Stimulated activated CD4-positive, alpha-beta T cell treated with anti-CD3 and anti-CD28 coated beads, Interleukin-4, amount 100 ng/mL, for 1 hour (primary cell): ENCODE measurements at regions not wholly inside any gene's neighbourhood (a gene's known extent, or its start where the extent isn't known, plus 50 kb on each side); places are given as distances from the start of the nearest gene placed in this dataset.
"Not testable (repeated sequence)": the region's sequence is repeated elsewhere in the genome, so short reads cannot be mapped to it uniquely, and the experiment has no call there.

ENCODE experiments used
- DNase-seq: peaks from one replicate; pipeline ENCODE4 v3.0.0-alpha.2; 2020

- DNase-seq: no peak
These were observed 334.8 kb upstream of the RASGEF1B start for GRCh38 chr4:81806485-81806884.

- no peak for DNase-seq
These were observed 333.1 kb upstream of the RASGEF1B start for GRCh38 chr4:81804849-81805248.

GRCh38 chr4:81802285-81802846 lies 330.7 kb upstream of the RASGEF1B start:
- no peak for DNase-seq

- no peak for DNase-seq
These were observed 327.7 kb upstream of the RASGEF1B start for GRCh38 chr4:81799371-81799770.

- no peak for DNase-seq
These were observed 325.3 kb upstream of the RASGEF1B start for GRCh38 chr4:81796790-81797528.

GRCh38 chr4:81792521-81792920 lies 320.8 kb upstream of the RASGEF1B start:
- no peak for DNase-seq

- DNase-seq: no peak
These were observed 318.8 kb upstream of the RASGEF1B start for GRCh38 chr4:81790477-81790876.

GRCh38 chr4:81789741-81790399 lies 318.2 kb upstream of the RASGEF1B start:
- no peak for DNase-seq

GRCh38 chr4:81789158-81789557 lies 317.5 kb upstream of the RASGEF1B start:
- no peak for DNase-seq

GRCh38 chr4:81786766-81787165 lies 315.1 kb upstream of the RASGEF1B start:
- DNase-seq: no peak

GRCh38 chr4:81786063-81786763 lies 314.5 kb upstream of the RASGEF1B start:
- no peak for DNase-seq

- no peak for DNase-seq
These were observed 313.6 kb upstream of the RASGEF1B start for GRCh38 chr4:81785338-81785737.

GRCh38 chr4:81783558-81783957 lies 311.9 kb upstream of the RASGEF1B start:
- DNase-seq: no peak

GRCh38 chr4:81781799-81782198 lies 310.1 kb upstream of the RASGEF1B start:
- no peak for DNase-seq

GRCh38 chr4:81777718-81778117 lies 306.0 kb upstream of the RASGEF1B start:
- DNase-seq: not testable (repeated sequence)

- DNase-seq: no peak
These were observed 305.1 kb upstream of the RASGEF1B start for GRCh38 chr4:81776794-81777193.

- no peak for DNase-seq
These were observed 301.9 kb upstream of the RASGEF1B start for GRCh38 chr4:81773557-81773956.

GRCh38 chr4:81771721-81772120 lies 300.0 kb upstream of the RASGEF1B start:
- DNase-seq: no peak

GRCh38 chr4:81769244-81769643 lies 297.5 kb upstream of the RASGEF1B start:
- no peak for DNase-seq

- no peak for DNase-seq
These were observed 287.0 kb upstream of the RASGEF1B start for GRCh38 chr4:81758574-81759264.

GRCh38 chr4:81757691-81758090 lies 286.0 kb upstream of the RASGEF1B start:
- no peak for DNase-seq

- no peak for DNase-seq
These were observed 285.3 kb upstream of the RASGEF1B start for GRCh38 chr4:81756973-81757372.

GRCh38 chr4:81756042-81756441 lies 284.3 kb upstream of the RASGEF1B start:
- DNase-seq: no peak
